H1 (cell line): ENCODE measurements at regions not wholly inside any gene's neighbourhood (a gene's known extent, or its start where the extent isn't known, plus 50 kb on each side); places are given as distances from the start of the nearest gene placed in this dataset.

Source experiments
- ATF2 ChIP-seq: IDR thresholded peaks from 2 replicates; pipeline ENCODE4 v1.6.1; 2012; ENCODE audit warnings: low read length, inconsistent platforms
- JUN ChIP-seq: IDR thresholded peaks from 2 replicates; pipeline ENCODE4 v1.6.1; 2011; ENCODE audit warnings: low read depth, mild to moderate bottlenecking, improper control_type of control experiment, low read length

- TF ChIP-seq ATF2: no peak
- TF ChIP-seq JUN: no peak
Measured at GRCh38 chrX:44439242-44439794, 95.8 kb upstream of the EFHC2 start (continued).
